ENCODE measurements at regions not wholly inside any gene's neighbourhood (a gene's known extent, or its start where the extent isn't known, plus 50 kb on each side); places are given as distances from the start of the nearest gene placed in this dataset.

DNA sequence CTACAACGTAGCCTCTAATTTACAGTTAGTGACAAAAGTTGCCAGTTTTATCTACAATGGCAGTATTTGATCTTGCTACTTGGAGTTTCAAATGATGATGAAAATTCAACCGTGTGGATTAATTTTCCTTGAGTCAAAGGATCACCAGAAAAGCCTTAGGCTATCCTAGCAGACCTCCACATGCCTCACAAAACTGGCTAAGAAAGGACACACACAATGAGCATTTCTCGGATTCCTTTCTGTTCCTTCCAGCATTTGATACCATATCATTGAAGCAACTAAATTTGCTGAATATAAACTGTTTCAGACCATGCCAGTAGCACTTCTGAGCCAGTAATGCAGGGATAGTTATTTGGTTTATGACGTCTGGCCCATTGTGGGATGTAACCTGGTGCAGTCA lies 587.4 kb upstream of the MDFIC2 start:
- DNase-seq: no peak

DNA sequence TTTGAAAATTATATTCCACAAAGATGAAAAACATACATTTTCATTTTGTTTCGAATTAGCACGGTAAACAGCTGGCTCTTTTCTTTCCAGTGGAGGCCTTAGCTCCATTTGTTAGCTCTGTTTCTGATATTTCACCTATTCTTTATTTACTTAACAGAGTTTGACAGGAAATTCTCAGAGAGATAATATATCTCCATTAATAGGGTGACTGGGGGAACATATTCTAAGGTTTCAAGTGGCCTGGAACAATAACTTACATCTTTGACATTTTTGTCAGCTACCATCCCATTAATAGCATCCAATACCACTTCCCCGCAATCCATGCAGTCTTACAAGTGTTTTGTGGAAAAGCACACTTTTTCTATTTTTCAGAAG lies 577.6 kb upstream of the MDFIC2 start:
- no peak for DNase-seq

DNA sequence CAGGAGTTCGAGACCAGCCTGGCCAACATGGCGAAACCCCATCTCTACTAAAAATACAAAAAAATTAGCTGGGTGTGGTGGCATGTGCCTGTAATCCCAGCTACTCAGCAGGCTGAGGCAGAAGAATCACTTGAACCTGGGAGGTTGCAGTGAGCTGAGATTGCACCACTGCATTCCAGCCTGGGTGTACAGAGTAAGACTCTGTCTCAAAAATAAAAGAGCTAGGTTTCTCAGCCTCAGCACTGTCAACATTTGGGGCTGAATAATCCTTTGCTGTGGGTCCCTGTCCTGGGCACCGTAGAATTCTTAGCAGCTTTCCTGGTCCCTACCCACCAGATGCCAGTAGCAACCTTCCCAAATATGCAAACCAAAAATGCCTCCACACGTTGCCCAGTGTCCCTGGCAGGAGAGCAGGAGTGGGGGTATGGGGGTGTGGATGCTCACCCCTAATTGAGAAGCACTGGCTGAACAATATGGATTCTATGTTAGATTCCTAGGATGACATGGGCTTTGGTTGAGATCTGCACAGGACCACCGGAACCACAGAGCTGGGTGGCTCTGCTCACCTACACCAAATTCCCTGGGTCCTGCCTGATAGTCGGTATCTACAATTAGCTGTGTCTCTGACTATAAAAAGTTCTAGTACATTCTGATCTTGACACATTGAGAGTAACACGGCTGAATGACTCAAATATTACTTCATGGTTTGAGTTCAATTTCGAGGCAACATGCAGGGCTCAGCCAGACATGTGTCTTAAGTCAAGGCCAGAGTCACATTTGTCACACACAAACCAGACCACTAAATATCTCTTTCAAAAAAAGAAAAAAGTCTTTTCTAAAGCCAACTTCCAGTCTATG lies 577.0 kb upstream of the MDFIC2 start:
- no peak for DNase-seq

DNA sequence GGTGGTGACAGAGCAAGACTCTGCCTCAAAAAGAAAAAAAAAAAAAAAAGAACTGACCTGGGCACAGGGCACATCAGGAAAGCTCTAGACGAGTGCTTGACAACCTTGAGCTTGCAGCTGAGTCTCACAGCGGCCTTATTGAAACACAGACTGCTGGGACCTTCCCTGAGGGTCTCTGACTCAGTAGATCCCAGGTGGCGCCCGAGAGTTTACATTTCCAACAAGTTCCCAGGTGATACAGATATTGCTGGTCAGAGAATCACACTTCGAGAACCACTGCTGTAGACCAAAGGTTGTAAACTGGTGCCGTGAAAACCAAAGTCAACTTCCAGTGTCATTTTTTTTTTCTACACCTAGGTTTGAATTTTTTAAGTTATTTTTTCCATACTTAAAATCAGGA lies 573.2 kb upstream of the MDFIC2 start:
- no peak for DNase-seq

DNA sequence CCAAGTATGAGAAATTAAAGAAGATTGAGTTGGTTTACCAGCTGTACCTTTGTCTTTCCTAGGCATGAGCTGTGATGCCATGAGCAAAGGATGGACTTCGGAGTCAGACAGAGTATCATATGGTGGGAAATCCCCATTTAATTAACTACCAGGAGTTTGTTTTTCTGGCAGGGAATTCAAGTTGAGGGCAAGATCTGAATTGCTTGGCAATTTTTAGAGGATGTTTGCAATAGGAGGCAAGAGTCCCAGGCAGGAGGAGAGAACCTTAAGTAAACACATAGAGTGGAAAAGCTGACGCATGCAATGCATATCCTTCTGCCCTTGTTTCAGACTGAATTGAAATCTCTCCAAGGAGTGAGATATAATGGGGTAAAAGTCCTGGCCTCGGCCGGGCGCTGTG lies 569.7 kb upstream of the MDFIC2 start:
- no peak for DNase-seq

DNA sequence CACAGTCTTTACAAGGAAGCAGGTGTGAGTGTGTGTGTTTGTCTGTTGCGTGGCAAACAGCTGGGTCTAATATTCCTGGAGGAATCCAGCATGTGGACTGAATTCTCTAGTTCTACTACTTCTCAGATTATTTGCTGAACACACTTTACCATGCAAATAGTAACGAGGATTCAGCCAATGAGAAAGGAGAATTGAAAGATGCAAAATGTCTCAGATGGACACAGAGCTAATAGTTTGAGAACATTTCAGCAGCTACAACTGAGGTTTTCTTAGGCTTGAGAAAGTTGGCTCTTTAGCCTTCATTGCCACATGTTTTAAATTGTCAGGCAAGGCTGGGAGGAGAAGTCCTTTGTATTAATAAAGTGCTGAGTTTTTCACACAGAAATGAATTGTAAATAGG lies 568.0 kb upstream of the MDFIC2 start:
- no peak for DNase-seq

DNA sequence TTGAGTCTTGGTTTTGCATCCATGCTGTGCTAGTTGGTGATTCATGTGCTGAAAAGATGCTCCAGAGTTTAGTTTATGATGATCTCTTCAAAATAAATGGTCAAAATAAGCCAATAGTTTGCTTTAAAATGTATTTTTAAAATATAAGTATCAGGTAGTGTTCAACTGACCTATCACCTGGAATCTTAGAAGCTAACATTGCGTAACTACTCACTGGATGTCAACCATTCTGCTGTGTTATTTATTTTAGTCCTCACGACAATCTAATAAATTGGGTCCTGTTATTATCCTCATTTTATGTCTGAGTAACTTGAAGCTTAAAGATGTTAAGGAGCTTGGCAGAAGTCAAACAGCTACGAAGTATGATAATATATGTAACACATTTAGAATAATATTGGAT lies 563.7 kb upstream of the MDFIC2 start:
- DNase-seq: no peak

DNA sequence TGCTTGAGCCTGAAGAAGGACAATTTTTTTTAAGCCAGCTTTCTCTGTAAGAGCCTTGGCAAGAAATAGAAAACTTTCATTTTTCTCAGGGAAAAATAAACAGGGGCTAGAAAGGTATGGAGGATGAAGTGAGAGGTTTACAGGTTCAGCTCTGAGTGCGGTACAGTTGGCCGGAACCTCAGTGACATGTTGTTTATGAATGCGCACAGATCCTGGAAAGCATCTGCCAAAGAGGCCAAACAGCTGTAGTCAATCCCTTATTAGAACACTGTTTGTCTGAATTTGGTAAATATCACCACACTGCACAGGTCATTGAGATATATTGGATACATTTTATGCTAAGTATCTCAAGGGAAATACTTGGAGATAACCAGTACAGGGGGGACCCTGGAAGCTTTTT lies 561.8 kb upstream of the MDFIC2 start:
- no peak for DNase-seq

DNA sequence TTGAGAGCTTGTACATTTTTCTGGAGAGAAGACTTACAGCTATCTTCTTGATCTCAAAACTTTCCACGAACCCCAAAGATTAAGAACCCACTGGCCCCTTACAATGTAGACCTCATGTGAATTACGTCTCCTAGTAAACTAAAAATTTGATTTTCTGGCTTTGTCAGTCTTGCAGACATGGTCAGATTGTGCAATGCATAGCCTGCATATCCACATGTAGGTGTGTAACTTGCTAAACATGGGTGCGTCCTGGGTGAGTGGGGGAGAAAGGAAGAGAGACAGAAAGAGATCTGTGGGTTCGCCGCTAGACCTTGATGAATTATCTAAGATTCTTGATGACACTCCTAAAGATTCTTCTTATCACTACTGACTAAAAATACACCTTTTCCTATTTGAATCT lies 561.2 kb upstream of the MDFIC2 start:
- DNase-seq: no peak

DNA sequence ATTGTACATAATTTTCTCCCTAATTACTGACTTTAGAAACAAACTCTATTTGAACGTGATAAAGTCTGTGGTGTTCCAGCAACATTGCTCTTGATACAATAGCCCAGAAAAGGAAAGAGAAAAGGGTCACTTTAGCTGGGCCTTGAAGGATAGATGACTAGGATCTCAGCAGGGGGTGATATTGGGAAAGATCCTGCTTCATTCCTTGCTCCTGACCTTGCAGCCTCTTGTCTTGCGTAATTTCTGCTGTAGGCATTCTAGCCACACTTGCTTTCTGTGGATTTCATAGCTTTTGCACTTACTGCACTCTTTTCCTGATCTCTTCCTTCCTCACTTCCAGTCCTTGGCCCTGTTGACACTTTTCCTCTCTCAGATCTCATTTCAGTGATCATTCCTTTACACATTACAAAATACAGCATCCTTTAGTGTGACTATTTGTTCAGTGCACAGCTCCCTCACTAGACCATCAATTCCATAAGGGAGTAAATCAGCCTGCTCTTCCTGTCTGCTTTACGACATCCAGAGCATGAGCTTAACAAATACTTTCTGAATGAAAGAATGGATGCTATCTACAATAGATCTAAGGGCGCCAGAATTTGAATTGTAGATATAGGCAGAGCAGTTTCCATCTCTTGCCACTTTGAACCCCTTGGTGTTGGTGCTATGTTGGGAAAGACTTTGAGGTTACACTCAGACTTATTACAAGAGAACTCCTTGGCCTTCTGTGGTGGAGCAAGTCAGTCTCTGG lies 559.6 kb upstream of the MDFIC2 start:
- DNase-seq: no peak

DNA sequence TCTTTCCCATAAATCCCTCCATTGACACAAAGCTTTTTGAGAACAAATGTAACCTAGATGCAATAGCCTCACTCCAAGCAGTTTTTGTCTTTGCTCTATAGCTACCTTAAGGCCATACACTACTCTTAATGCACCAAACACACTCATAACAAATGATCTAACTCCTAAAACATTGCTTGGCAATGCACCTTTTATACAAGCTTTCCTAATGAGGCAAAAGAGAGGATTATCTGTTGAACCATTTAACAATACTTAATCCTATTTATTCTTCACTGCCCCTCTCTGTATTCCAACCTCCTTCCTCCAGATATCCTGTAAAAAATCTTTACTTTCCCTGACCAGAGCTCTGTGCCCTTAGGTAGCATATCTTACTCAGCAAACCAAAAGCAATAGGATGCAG lies 558.1 kb upstream of the MDFIC2 start:
- no peak for DNase-seq

DNA sequence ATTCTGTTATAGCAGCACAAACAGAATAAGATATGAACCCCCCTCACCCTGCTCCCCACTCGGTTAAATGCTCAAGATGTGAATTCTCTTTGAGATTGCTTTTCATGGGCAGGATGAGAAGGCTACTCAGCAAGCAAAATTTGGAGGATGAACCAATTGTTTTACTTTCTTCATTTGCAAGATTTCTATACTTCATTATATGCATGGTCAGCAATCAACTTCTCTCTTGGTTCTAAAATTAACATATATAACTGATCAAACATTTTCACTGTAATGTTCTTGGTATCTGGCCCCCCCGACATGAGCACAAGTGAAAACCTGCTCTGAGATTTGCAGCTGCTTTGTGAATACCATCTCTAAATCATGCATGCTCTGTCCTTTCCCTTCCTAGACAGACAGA lies 556.1 kb upstream of the MDFIC2 start:
- DNase-seq: no peak

DNA sequence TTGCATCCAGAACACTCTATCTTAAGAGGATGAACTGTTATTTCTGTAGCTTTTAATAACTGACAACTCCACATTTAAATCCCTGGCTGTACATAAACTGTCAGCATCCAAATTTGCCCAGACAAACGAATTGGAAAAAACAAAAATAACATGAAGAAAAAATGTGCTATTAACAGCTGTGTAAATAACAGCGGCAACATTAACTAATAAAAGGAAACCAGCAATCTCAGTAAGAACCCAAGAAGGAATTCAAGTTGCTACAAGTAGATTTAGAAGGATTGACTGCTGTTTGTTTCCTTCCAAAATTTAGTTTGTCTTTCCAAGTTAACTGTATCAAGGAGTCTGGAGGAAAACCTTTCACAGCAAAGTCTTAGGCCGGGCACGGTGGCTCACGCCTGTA lies 550.6 kb upstream of the MDFIC2 start:
- DNase-seq: no peak

DNA sequence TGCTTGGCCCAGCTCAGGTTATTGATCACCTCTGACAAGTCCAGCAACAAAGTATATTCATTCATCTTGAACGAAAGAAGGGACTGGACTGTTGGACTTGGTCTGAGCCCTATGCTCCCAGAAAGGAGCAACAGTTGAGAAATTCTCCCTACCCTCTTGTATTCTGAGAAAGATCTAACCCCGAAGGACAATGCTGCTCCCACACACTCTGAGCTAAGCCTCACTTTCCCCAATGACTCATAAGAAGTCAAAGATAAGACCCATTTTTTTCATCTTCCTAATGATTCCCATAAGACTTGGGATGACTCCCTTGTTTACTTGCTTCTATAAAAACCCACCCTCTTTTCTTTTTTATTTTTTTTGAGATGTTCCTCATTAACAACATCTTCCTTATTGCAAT lies 549.4 kb upstream of the MDFIC2 start:
- no peak for DNase-seq

DNA sequence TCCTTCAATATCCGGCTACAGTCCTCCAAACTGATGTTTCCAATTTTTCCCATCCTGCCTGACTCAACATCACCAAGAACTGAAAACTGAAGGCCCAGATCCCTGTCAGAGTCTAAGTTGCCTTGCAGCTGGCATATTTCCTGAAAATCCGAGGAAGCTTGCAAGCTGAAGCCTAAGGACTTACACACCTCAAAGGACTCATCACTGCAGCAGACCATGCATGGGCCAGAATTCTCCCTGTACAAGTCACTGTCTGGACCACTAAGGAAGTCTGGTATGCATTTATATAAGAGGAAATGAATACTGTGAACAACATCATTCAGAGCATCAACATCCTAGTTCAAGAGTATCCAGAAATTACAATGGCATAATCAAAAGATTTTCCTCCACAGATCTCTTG lies 548.8 kb upstream of the MDFIC2 start:
- DNase-seq: no peak

DNA sequence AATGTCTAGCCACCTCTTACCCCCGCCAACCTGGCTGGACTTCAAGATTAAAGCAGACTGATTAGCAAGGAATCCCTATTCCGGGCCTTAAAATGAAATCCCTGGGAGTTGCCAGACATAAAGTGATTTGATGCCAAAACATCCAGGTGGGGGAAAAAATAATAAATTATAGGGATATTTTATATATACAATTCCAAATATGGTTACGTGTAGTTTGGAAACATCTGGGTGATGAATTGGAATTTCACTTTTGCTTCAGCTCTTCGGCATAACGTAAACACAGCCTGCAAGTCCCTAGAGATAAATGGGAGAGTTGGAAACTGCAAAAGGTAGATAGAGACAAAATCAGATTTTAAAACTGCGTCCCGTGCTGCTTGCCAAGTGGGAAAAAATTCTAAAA lies 545.5 kb upstream of the MDFIC2 start:
- no peak for DNase-seq

DNA sequence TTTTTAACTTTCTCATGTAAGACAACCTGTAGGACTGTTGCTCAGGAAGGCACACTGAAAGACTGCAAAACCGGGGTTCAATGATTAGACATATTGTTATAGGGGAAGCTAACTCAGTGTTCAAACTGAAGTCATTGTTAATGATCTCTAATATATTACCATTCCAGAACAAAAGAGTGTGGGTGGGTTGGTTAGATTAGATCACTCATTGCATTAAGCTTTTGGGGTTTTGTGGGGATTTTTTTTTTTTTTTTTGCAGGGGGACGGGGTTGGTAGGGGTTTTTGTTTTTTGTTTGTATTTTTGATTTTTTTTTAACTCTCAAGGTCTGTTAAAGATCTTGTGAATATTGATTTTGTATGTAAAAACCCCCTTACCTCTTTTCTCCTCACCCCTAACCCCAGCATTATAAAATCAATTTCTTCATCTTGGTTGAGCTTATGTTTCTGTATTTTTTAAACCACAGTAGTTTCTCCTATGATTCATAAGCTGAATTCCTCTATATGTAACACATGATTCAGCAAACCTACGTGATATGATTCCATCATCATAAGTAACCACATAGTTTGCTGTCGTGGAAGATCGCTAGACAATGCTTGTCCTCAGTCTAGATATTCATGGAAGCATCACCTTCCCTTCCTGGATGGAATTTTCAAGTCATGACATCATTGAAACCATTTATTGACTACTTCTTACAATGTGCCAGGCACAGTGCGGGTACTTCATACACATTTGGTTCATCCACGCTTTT lies 544.1 kb upstream of the MDFIC2 start:
- no peak for DNase-seq

DNA sequence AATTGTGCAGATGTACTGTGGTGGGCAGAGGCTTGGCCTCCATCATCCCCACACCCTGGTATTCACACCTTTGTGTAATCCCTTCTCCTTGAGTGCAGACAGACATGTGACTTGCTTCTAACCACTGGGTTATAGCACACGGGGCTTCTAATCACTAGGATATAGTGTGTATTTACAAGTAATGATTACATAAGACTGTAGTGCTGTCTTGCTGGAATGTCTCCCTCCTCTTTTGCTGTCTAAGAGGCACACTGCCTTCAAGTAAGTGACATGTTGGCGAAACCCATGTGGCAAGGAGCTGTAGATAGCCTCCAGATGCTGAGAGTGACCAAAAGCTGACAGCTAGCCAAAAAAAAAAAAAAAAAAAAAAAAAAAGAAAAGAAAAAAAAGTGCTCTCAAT lies 542.7 kb upstream of the MDFIC2 start:
- no peak for DNase-seq

DNA sequence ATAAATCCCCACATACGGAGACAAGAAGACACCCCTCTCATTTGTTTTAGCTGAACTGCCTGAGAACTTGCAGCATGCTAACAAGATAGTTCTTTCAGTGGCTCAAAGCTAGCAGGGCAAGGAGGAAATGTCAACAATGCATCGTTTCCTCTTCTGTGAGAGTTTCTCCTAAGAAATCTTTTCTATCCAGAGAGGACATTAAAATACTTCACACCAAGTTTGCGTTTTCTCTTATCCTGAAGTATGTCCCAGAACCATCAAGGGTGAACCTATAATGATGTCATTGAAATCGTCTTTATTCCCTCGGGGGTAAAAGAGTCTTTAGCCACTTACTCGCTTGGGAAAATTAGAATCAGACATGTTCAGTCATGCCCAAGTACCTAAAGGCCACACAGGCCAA lies 541.7 kb upstream of the MDFIC2 start:
- no peak for DNase-seq

DNA sequence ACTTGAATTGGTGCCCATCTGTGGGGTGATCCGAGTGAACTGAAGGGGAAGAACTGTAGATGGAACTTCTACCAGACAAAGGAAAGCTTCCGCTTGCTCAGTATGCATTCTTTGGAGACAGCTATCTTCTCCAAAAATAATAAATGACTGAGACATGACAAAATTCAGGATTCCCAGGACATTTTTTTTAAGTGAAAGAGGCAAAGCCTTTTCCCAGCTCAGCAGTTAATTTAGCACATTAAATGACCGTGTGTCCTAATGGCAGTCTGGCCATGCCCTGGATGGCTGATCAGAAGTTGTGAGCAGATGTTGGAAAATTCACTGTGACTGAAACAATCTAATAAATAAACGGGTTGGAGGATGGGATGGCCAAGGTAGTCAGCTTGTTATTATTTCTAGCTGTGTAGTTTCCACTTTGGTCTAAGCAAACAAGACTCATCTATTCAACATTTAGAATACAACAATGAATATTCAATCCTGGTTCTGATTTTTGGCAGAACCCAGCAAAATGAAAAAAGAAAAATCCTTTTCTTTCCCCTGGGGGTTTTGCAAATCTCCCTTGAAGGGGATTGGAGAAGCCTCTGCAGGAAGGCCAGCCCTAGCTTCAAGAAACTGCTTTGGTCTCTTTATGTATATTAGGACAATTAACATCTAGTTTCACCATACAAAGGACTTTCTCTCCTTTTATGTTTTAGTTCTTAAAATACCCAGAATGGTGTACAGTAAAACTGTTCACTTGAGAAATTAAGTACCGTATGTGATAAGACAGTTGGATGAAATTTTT lies 540.9 kb upstream of the MDFIC2 start:
- no peak for DNase-seq

DNA sequence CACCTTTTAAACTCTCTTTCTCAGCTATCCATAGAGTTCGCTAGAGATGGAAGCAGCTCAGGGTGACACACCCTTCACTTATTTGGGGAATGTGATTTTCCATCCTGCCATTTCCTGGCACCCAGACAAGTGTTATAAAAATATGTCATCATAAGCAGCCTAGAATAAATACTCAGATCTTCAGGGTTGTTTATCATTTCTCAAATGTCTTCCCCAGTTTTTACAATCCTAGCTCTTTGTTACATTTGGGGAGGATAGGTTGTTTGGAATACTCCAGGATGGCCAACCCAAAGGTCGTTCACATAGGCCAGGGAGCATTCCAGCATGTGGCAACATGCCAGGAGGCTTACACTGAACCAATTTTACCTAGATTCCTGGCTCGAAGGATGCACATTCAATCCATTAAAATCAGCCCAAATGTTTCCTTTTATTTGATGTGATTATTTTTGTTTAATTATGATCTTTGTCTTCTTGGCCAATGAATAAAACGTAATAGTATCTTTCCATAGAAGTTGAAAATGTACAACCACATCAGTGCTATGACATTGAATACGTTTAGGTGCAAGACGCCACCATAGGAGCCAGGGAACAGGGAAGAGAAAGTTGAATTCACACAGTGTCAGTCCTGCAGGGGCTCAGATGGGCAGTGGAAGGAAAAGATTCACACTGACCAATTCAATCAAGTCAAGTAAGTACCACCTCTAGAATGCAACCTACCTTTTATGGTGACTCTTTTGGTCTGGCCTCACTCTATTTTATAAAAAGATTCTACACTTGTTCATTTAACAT lies 537.7 kb upstream of the MDFIC2 start:
- no peak for DNase-seq
